ENCODE measurements at regions not wholly inside any gene's neighbourhood (a gene's known extent, or its start where the extent isn't known, plus 50 kb on each side); places are given as distances from the start of the nearest gene placed in this dataset.
"Not testable (repeated sequence)": the region's sequence is repeated elsewhere in the genome, so short reads cannot be mapped to it uniquely, and the experiment has no call there.

GRCh38 chr5:145616739-145617138, 218.4 kb downstream of the PRELID2 start:
- POLR2A ChIA-PET, CTCF ChIA-PET: not testable (repeated sequence)
- peaks cover 6 to 24% (median 15%) of the 10 kb centered on the region in 3 donors for H3K9me3 Mint-ChIP-seq

GRCh38 chr5:145598983-145599382, 236.2 kb downstream of the PRELID2 start:
- H3K9me3 ChIP-seq, result no peaks in the 10 kb centered on the region
- H3K4me3 ChIP-seq (ENCODE audit: control insufficient read depth in 1 of 2, extremely low read depth in 1 of 2, low read length in 1 of 2), result no peak overlapping the region
- no peaks in the 10 kb centered on the region for H3K4me1 ChIP-seq (ENCODE audit: control insufficient read depth in 1 of 2, extremely low read depth in 1 of 2, insufficient read depth in 2 of 2, low read length in 2 of 2)
- CTCF ChIA-PET, result no interaction called here
- Mint-ChIP-seq H3K36me3 (no peaks in the 10 kb centered on the region), H3K9me3 (peaks cover 2 to 4% (median 4%) of the 10 kb centered on the region in 3 donors), H3K27me3 (no peaks in the 10 kb centered on the region), H3K4me3 (no peak overlapping the region), H3K4me1 (no peaks in the 10 kb centered on the region), H3K27ac (no peak overlapping the region)
- no CpG with 5 or more reads among the region's 2 CpGs for WGBS (ENCODE audit: insufficient coverage)
- no peaks in the 10 kb centered on the region for H3K27me3 ChIP-seq (replicated peaks in 1 of 2; ENCODE audit: control insufficient read depth in 2 of 2, extremely low read depth in 1 of 2, insufficient read depth in 2 of 2, low read length in 1 of 2)
- DNase-seq, result no peak
- ATAC-seq (replicated peaks in 1 of 4), result no peak
- POLR2A ChIA-PET, result no interaction called here
- no peak overlapping the region for H3K27ac ChIP-seq (ENCODE audit: low read length)
- H3K36me3 ChIP-seq (ENCODE audit: control insufficient read depth in 2 of 2, extremely low read depth in 1 of 2, insufficient read depth in 1 of 2, low read length in 1 of 2), result no peaks in the 10 kb centered on the region

More at GRCh38 chr5:145616739-145617138, 218.4 kb downstream of the PRELID2 start:
- not testable (repeated sequence) for H3K4me3 ChIP-seq (ENCODE audit: control insufficient read depth in 1 of 2, extremely low read depth in 1 of 2, low read length in 1 of 2); H3K27me3 Mint-ChIP-seq; H3K36me3 Mint-ChIP-seq; H3K27me3 ChIP-seq (replicated peaks in 1 of 2; ENCODE audit: control insufficient read depth in 2 of 2, extremely low read depth in 1 of 2, insufficient read depth in 2 of 2, low read length in 1 of 2); H3K27ac ChIP-seq (ENCODE audit: low read length); H3K9me3 ChIP-seq; DNase-seq; H3K4me3 Mint-ChIP-seq; H3K36me3 ChIP-seq (ENCODE audit: control insufficient read depth in 2 of 2, extremely low read depth in 1 of 2, insufficient read depth in 1 of 2, low read length in 1 of 2); ATAC-seq (replicated peaks in 1 of 4); H3K4me1 ChIP-seq (ENCODE audit: control insufficient read depth in 1 of 2, extremely low read depth in 1 of 2, insufficient read depth in 2 of 2, low read length in 2 of 2); H3K27ac Mint-ChIP-seq; H3K4me1 Mint-ChIP-seq
- 100% methylated on average over 2 of the region's 7 CpGs for whole genome bisulfite sequencing (ENCODE audit: insufficient coverage)

GRCh38 chr5:145598184-145598583, 237.0 kb downstream of the PRELID2 start:
- Mint-ChIP-seq H3K27me3 (no peaks in the 10 kb centered on the region), H3K36me3 (no peaks in the 10 kb centered on the region), H3K9me3 (peaks cover 2 to 4% (median 4%) of the 10 kb centered on the region in 3 donors), H3K27ac (no peak overlapping the region), H3K4me1 (no peaks in the 10 kb centered on the region), H3K4me3 (no peak overlapping the region)
- Histone ChIP-seq H3K4me3 (ENCODE audit: control insufficient read depth in 1 of 2, extremely low read depth in 1 of 2, low read length in 1 of 2) (no peak overlapping the region), H3K27me3 (replicated peaks in 1 of 2; ENCODE audit: control insufficient read depth in 2 of 2, extremely low read depth in 1 of 2, insufficient read depth in 2 of 2, low read length in 1 of 2) (no peaks in the 10 kb centered on the region), H3K9me3 (no peaks in the 10 kb centered on the region), H3K36me3 (ENCODE audit: control insufficient read depth in 2 of 2, extremely low read depth in 1 of 2, insufficient read depth in 1 of 2, low read length in 1 of 2) (no peaks in the 10 kb centered on the region), H3K4me1 (ENCODE audit: control insufficient read depth in 1 of 2, extremely low read depth in 1 of 2, insufficient read depth in 2 of 2, low read length in 2 of 2) (no peaks in the 10 kb centered on the region), H3K27ac (ENCODE audit: low read length) (no peak overlapping the region)
- ATAC-seq (replicated peaks in 1 of 4) (no peak), DNase-seq (no peak)
- no CpG with 5 or more reads among the region's 5 CpGs for WGBS (ENCODE audit: insufficient coverage)
- CTCF ChIA-PET, result no interaction called here
- POLR2A ChIA-PET, result interaction anchor here in 1 of 2 donors (0.8 kb wide), 1 partner anchor 251 kb away, joined by 4 read pairs; no protein-coding TSS in a partner anchor

- WGBS (ENCODE audit: insufficient coverage), result no CpG with 5 or more reads among the region's 1 CpG
- Histone ChIP-seq H3K4me3 (ENCODE audit: control insufficient read depth in 1 of 2, extremely low read depth in 1 of 2, low read length in 1 of 2) (no peak overlapping the region), H3K4me1 (ENCODE audit: control insufficient read depth in 1 of 2, extremely low read depth in 1 of 2, insufficient read depth in 2 of 2, low read length in 2 of 2) (no peaks in the 10 kb centered on the region), H3K9me3 (no peaks in the 10 kb centered on the region), H3K36me3 (ENCODE audit: control insufficient read depth in 2 of 2, extremely low read depth in 1 of 2, insufficient read depth in 1 of 2, low read length in 1 of 2) (no peaks in the 10 kb centered on the region), H3K27ac (ENCODE audit: low read length) (no peak overlapping the region), H3K27me3 (replicated peaks in 1 of 2; ENCODE audit: control insufficient read depth in 2 of 2, extremely low read depth in 1 of 2, insufficient read depth in 2 of 2, low read length in 1 of 2) (no peaks in the 10 kb centered on the region)
- DNase-seq, result no peak
- ChIA-PET POLR2A (no interaction called here), CTCF (no interaction called here)
- Mint-ChIP-seq H3K27ac (no peak overlapping the region), H3K4me1 (no peaks in the 10 kb centered on the region), H3K9me3 (no peaks in the 10 kb centered on the region), H3K27me3 (no peaks in the 10 kb centered on the region), H3K36me3 (no peaks in the 10 kb centered on the region), H3K4me3 (no peak overlapping the region)
- ATAC-seq (replicated peaks in 1 of 4), result no peak
These were observed 243.6 kb downstream of the PRELID2 start for GRCh38 chr5:145591578-145591977.

- H3K27me3 Mint-ChIP-seq, result no peaks in the 10 kb centered on the region
- H3K27ac ChIP-seq (ENCODE audit: low read length), result no peak overlapping the region
- POLR2A ChIA-PET, result no interaction called here
- DNase-seq (no peak), ATAC-seq (replicated peaks in 1 of 4) (no peak)
- no peak overlapping the region for H3K27ac Mint-ChIP-seq
- H3K4me3 Mint-ChIP-seq, result no peak overlapping the region
- no CpG with 5 or more reads among the region's 2 CpGs for WGBS (ENCODE audit: insufficient coverage)
- H3K36me3 ChIP-seq (ENCODE audit: control insufficient read depth in 2 of 2, extremely low read depth in 1 of 2, insufficient read depth in 1 of 2, low read length in 1 of 2), result no peaks in the 10 kb centered on the region
- H3K4me3 ChIP-seq (ENCODE audit: control insufficient read depth in 1 of 2, extremely low read depth in 1 of 2, low read length in 1 of 2), result no peak overlapping the region
- no peaks in the 10 kb centered on the region for H3K4me1 Mint-ChIP-seq
- peaks cover 0 to 3% (median 2%) of the 10 kb centered on the region in 3 donors for H3K9me3 Mint-ChIP-seq
- H3K4me1 ChIP-seq (ENCODE audit: control insufficient read depth in 1 of 2, extremely low read depth in 1 of 2, insufficient read depth in 2 of 2, low read length in 2 of 2), result no peaks in the 10 kb centered on the region
- no peaks in the 10 kb centered on the region for H3K27me3 ChIP-seq (replicated peaks in 1 of 2; ENCODE audit: control insufficient read depth in 2 of 2, extremely low read depth in 1 of 2, insufficient read depth in 2 of 2, low read length in 1 of 2)
- CTCF ChIA-PET, result no interaction called here
- H3K9me3 ChIP-seq, result no peaks in the 10 kb centered on the region
- no peaks in the 10 kb centered on the region for H3K36me3 Mint-ChIP-seq
These were observed 246.1 kb downstream of the PRELID2 start for GRCh38 chr5:145589063-145589462.

- no CpG with 5 or more reads among the region's 2 CpGs for WGBS (ENCODE audit: insufficient coverage)
- H3K36me3 Mint-ChIP-seq, result no peaks in the 10 kb centered on the region
- POLR2A ChIA-PET, result no interaction called here
These were observed 246.6 kb downstream of the PRELID2 start for GRCh38 chr5:145588558-145588957.

GRCh38 chr5:145588113-145588512, 247.0 kb downstream of the PRELID2 start:
- no CpG with 5 or more reads among the region's 4 CpGs for WGBS (ENCODE audit: insufficient coverage)

More at GRCh38 chr5:145588558-145588957, 246.6 kb downstream of the PRELID2 start:
- no peaks in the 10 kb centered on the region for H3K4me1 ChIP-seq (ENCODE audit: control insufficient read depth in 1 of 2, extremely low read depth in 1 of 2, insufficient read depth in 2 of 2, low read length in 2 of 2)
- DNase-seq (no peak), ATAC-seq (replicated peaks in 1 of 4) (no peak)
- H3K4me3 Mint-ChIP-seq, result no peak overlapping the region
- no peak overlapping the region for H3K27ac ChIP-seq (ENCODE audit: low read length)
- H3K27me3 Mint-ChIP-seq, result no peaks in the 10 kb centered on the region
- H3K9me3 ChIP-seq, result no peaks in the 10 kb centered on the region
- H3K4me1 Mint-ChIP-seq, result no peaks in the 10 kb centered on the region
- H3K27me3 ChIP-seq (replicated peaks in 1 of 2; ENCODE audit: control insufficient read depth in 2 of 2, extremely low read depth in 1 of 2, insufficient read depth in 2 of 2, low read length in 1 of 2), result no peaks in the 10 kb centered on the region
- H3K9me3 Mint-ChIP-seq, result peaks cover 0 to 3% (median 2%) of the 10 kb centered on the region in 3 donors
- H3K27ac Mint-ChIP-seq, result no peak overlapping the region
- H3K4me3 ChIP-seq (ENCODE audit: control insufficient read depth in 1 of 2, extremely low read depth in 1 of 2, low read length in 1 of 2), result no peak overlapping the region
- CTCF ChIA-PET, result no interaction called here
- no peaks in the 10 kb centered on the region for H3K36me3 ChIP-seq (ENCODE audit: control insufficient read depth in 2 of 2, extremely low read depth in 1 of 2, insufficient read depth in 1 of 2, low read length in 1 of 2)

More at GRCh38 chr5:145588113-145588512, 247.0 kb downstream of the PRELID2 start:
- Mint-ChIP-seq H3K4me3 (no peak overlapping the region), H3K27ac (no peak overlapping the region), H3K27me3 (no peaks in the 10 kb centered on the region), H3K4me1 (no peaks in the 10 kb centered on the region), H3K9me3 (peaks cover 0 to 3% (median 2%) of the 10 kb centered on the region in 3 donors), H3K36me3 (no peaks in the 10 kb centered on the region)
- no peaks in the 10 kb centered on the region for H3K36me3 ChIP-seq (ENCODE audit: control insufficient read depth in 2 of 2, extremely low read depth in 1 of 2, insufficient read depth in 1 of 2, low read length in 1 of 2)
- no peaks in the 10 kb centered on the region for H3K27me3 ChIP-seq (replicated peaks in 1 of 2; ENCODE audit: control insufficient read depth in 2 of 2, extremely low read depth in 1 of 2, insufficient read depth in 2 of 2, low read length in 1 of 2)
- no peak for ATAC-seq (replicated peaks in 1 of 4)
- DNase-seq, result no peak
- no peak overlapping the region for H3K27ac ChIP-seq (ENCODE audit: low read length)
- no peaks in the 10 kb centered on the region for H3K4me1 ChIP-seq (ENCODE audit: control insufficient read depth in 1 of 2, extremely low read depth in 1 of 2, insufficient read depth in 2 of 2, low read length in 2 of 2)
- H3K4me3 ChIP-seq (ENCODE audit: control insufficient read depth in 1 of 2, extremely low read depth in 1 of 2, low read length in 1 of 2), result no peak overlapping the region
- H3K9me3 ChIP-seq, result no peaks in the 10 kb centered on the region
- ChIA-PET POLR2A (no interaction called here), CTCF (no interaction called here)
